ENCODE measurements at regions not wholly inside any gene's neighbourhood (a gene's known extent, or its start where the extent isn't known, plus 50 kb on each side); places are given as distances from the start of the nearest gene placed in this dataset.

DNA sequence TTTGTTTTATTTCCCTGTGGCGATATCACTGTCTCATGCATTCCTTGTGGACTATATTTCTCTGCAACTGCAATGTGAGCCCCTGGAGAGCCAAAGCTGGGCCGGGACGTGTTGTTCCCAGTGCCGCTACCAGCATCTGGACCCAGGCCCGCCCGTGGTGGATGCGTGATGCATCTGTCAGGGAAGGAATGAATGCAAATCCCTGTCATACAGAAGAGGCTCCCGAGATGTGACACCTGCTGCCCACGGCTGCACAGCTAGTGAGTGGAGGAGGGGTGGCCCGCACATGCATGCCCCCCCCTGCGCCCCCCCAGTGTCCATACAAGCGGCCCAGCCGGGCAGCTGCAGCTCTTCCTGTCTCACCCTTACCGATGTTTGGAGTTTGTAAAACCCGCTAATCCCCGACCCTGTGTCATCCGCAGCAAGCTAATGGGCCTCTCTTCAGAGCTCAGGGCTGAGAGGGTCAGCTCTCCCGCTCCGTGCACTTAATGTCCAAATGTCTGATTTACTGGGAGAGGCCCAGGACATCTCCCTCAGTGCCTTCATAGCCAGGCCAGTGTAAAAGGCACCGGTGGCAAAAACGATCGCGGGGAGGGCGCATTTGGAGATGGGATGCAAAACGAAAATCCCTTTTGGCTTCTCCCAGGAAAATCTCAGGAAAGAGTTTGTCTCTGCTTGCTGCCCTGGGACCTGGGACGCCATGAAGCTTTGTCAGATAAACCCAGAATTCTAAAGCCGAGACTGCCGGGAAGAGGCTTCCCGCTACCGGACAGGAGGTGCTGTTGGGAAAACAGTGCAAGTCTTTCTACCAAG, 91.8 kb downstream of the FOXL1 start:
- Mint-ChIP-seq H3K27me3 (ENCODE audit: low read depth) (no peaks in the 10 kb centered on the region), H3K27ac (no peak overlapping the region), H3K4me1 (ENCODE audit: low read depth) (peaks cover 17% of the 10 kb centered on the region), H3K4me3 (no peak overlapping the region), H3K9me3 (no peaks in the 10 kb centered on the region), H3K36me3 (ENCODE audit: low read depth) (no peaks in the 10 kb centered on the region)
- no peak for DNase-seq (ENCODE audit: low spot score)

DNA sequence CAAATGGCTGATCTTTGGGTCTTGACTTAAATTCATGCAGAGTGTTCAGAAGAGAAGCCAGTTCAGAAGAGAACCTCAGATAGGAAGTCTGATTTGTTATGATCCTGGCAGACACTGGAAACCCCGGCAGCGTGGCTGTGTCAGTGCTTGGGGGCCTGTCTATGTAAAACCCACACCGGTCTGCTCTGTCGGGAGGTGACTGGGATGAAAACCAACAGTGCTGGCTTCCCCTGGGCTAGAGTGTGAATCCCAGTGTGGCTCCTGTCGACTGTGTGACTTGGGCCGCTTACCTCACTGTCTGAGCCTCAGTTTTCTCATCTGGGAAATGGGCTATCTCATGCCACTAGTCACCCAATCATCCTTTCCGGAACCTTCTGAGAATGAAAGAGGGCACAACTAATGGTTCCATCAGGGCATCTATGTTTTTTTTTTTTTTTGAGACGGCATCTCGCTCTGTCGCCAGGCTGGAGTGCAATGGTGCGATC, 92.4 kb downstream of the FOXL1 start:
- Mint-ChIP-seq H3K4me1 (ENCODE audit: low read depth) (peaks cover 13% of the 10 kb centered on the region), H3K27me3 (ENCODE audit: low read depth) (no peaks in the 10 kb centered on the region)
- DNase-seq (ENCODE audit: low spot score) = no peak

DNA sequence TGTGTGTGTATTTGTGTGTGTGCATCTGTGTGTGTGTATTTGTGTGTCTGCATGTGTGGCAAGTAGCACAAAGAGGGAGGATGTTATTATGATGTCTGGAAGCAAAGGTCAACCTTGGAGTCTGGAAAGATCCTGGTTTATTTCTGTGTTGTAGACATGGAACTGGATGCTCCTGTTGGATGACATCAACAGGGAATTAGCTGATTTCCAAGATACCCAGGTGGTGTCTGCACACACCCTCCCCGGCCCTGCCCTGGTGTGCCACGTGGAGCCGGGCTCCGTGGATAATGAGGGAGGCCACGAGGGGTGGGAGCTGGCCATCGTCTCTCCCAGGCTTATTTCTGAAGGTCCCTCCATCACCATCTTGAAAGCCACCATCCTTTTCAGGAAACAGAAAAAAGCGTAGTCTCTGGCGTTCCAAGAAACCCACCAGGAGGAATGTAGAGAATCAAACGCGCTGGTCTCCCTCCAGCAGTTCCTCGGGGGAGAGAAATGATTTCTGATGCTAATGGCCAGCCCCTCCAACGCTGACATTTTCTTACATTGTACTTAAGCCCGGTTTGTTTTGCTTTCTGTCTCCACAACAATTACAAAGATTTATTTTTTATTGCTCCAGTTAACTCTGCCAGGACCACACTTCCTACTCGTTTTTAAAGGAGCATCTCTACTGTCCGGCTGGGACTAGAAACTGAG, 93.3 kb downstream of the FOXL1 start:
- H3K36me3 Mint-ChIP-seq (ENCODE audit: low read depth) = no peaks in the 10 kb centered on the region
- H3K27me3 Mint-ChIP-seq (ENCODE audit: low read depth) = no peaks in the 10 kb centered on the region
- H3K4me1 Mint-ChIP-seq (ENCODE audit: low read depth) = peaks cover 10% of the 10 kb centered on the region
- no peak for DNase-seq (ENCODE audit: low spot score)
- no peaks in the 10 kb centered on the region for H3K9me3 Mint-ChIP-seq
- no peak overlapping the region for H3K4me3 Mint-ChIP-seq
- no peak overlapping the region for H3K27ac Mint-ChIP-seq

More for the DNA sequence above, 92.4 kb downstream of the FOXL1 start:
- Mint-ChIP-seq H3K4me3 (no peak overlapping the region), H3K9me3 (no peaks in the 10 kb centered on the region), H3K27ac (no peak overlapping the region), H3K36me3 (ENCODE audit: low read depth) (no peaks in the 10 kb centered on the region)

DNA sequence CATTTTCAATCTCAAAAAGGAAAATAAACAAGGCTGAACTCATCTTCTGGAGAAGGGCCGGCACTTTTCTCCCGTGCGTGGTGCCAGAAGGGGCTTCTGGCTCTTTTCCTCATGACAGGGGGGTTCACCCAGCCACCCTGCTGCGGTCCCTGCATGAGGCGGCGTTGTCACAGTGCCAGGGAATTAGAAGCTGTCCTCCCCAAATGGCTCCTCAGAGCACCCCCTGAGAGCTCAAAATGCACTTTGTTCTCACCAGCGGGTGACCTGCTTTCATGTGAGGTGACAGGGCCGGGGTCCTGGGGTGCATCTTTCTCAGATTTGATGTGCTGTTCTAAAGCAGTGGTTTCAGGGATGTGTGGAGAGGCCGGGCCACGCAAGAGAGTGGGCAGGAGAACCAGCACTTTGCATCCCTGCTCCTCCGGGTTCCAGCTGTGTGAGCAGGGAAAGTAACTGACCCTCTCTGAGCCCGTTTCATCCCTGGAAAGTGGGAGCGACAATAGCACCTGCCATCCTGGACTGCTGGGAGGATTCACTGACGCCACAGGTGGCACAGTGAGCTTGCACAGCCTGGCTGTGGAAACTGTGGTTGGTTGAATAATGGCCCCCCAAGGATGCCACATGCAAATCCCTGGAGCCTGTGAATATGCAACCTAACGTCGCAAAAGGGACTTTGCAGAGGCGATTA, 94.0 kb downstream of the FOXL1 start:
- no peaks in the 10 kb centered on the region for H3K36me3 Mint-ChIP-seq (ENCODE audit: low read depth)
- no peaks in the 10 kb centered on the region for H3K9me3 Mint-ChIP-seq
- no peak overlapping the region for H3K27ac Mint-ChIP-seq
- H3K27me3 Mint-ChIP-seq (ENCODE audit: low read depth) = no peaks in the 10 kb centered on the region
- peaks cover 8% of the 10 kb centered on the region for H3K4me1 Mint-ChIP-seq (ENCODE audit: low read depth)
- no peak for DNase-seq (ENCODE audit: low spot score)
- H3K4me3 Mint-ChIP-seq = no peak overlapping the region

DNA sequence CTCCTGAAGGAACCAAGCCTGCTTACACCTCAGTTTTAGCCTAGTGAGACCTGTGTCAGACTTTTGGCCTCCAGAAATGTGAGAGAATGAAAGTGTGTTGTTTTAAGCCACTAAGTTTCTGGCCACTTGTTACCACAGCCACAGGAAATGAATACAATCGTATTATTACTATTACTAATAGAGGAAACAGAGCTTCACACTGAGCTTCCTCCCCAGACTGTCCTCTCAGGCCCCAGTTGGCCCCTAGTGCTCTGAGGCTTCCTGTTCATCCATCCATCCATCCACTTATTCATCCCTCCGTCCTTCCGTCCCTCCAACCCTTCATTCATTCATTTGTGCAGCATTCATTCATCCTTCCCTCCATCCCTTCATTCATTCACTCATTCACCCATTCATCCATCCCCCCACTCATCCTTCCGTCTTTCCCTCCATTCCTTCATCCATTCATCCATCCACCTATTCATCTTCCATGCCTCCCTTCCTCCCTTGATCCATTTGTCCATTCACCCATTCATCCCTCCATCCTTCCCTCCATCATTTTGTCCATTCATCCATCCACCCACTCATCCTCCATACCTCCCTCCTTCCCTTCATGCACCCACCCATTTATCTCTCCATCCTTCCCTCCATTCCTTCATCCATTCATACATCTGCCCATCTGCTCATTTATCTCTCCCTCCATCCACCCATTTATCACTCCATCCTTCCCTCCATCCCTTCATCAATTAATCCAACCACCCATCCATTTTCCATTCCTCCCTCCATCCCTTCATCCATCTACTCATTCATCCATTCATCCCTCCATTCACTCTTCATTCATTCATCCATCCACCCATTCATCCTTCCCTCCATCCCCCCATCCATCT, 95.0 kb downstream of the FOXL1 start:
- no peaks in the 10 kb centered on the region for H3K36me3 Mint-ChIP-seq (ENCODE audit: low read depth)
- no peak overlapping the region for H3K4me3 Mint-ChIP-seq
- no peak overlapping the region for H3K27ac Mint-ChIP-seq
- no peak for DNase-seq (ENCODE audit: low spot score)
- H3K27me3 Mint-ChIP-seq (ENCODE audit: low read depth) = no peaks in the 10 kb centered on the region
- H3K9me3 Mint-ChIP-seq = no peaks in the 10 kb centered on the region
- H3K4me1 Mint-ChIP-seq (ENCODE audit: low read depth) = peaks cover 5% of the 10 kb centered on the region

DNA sequence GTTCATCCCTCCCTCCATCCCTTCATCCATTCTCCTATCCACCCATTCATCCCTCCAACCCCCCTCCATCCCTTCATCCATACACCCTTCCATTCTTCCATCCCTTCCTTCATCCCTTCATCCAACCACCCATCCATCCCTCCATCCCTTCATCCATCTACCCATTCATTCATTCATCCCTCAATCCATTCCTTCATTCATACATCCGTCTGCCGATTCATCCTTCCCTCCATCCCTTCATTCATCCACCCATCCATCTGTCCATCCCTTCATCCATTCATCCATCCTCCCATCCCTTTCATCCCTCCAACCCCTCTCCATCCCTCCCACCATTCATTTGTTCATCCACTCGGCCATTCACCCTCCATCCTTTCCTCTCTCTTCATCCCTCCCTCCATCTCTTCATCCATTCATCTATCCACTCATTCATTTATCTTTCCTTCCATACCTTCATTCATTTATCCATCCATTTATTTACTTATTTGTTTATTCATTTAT, 95.7 kb downstream of the FOXL1 start:
- Mint-ChIP-seq H3K9me3 (no peaks in the 10 kb centered on the region), H3K27ac (no peak overlapping the region), H3K36me3 (ENCODE audit: low read depth) (no peaks in the 10 kb centered on the region), H3K27me3 (ENCODE audit: low read depth) (no peaks in the 10 kb centered on the region), H3K4me3 (no peak overlapping the region), H3K4me1 (ENCODE audit: low read depth) (peaks cover under 1% of the 10 kb centered on the region)
- DNase-seq (ENCODE audit: low spot score) = no peak

DNA sequence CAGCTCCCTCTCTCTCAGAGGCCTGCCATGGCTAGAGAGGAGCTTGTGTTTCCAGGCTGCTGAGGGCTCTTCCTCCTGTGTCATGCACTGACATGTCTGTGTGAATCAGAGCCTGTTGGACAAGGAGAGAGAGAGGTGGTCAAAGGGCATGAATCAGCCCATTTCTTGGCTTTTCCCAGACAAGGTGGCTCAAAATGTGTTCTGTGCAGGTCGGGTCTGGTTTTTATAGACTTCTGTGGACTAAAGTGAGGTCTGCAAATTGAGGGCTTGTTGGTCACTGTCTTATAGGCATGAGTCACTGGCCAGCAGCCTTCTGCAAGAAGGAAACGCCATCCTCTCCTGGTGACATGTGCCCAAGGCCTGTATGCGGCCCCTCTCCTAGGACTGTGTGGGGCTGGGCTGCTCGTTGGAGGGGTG, 97.9 kb downstream of the FOXL1 start:
- DNase-seq (ENCODE audit: low spot score) = no peak
- H3K36me3 Mint-ChIP-seq (ENCODE audit: low read depth) = no peaks in the 10 kb centered on the region
- no peaks in the 10 kb centered on the region for H3K9me3 Mint-ChIP-seq
- no peak overlapping the region for H3K27ac Mint-ChIP-seq
- no peaks in the 10 kb centered on the region for H3K4me1 Mint-ChIP-seq (ENCODE audit: low read depth)
- no peaks in the 10 kb centered on the region for H3K27me3 Mint-ChIP-seq (ENCODE audit: low read depth)
- H3K4me3 Mint-ChIP-seq = no peak overlapping the region

DNA sequence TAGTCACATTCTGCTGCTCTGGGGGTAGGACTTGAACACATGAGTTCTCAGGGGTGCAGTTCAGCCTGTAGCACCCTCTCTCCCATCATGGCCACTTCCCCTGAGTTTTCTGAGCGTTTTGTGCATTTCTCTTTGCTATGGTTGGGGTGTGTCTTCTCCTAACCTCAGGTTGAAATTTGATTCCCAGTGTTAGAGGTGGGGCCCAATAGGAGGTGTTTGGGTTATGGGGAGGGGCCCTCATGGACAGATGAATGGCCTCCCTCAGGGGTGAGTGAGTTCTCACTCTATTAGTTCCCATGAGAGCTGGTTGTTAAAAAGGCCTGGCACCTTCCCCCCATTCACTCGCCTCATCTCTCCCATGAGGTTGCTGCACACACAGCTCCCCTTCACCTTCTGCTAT, 101.1 kb downstream of the FOXL1 start:
- no peak for DNase-seq (ENCODE audit: low spot score)
- H3K27ac Mint-ChIP-seq = no peak overlapping the region
- no peaks in the 10 kb centered on the region for H3K9me3 Mint-ChIP-seq
- H3K4me3 Mint-ChIP-seq = no peak overlapping the region
- no peaks in the 10 kb centered on the region for H3K36me3 Mint-ChIP-seq (ENCODE audit: low read depth)
- peaks cover 4% of the 10 kb centered on the region for H3K4me1 Mint-ChIP-seq (ENCODE audit: low read depth)
- H3K27me3 Mint-ChIP-seq (ENCODE audit: low read depth) = peaks cover 2% of the 10 kb centered on the region

DNA sequence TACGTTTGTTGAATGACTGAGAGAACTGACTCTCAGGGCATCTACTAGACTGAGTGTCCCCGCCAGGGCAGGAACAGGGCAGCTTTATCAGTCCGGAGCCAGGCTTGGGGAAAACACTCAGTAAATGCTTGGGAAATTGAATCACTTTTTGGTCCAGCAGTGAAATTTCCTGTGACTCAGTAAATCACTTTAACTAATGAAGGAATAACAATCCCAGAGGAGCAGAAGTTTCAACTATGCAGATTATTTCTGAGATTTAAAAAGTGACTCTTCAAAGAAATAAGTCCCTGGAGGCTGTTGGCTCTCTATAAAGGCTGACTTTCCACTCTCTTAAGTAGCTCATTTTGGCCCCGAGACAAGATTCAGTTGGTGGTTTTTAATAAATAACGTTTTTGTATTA, 101.8 kb downstream of the FOXL1 start:
- DNase-seq (ENCODE audit: low spot score) = no peak
- Mint-ChIP-seq H3K27me3 (ENCODE audit: low read depth) (peaks cover 2% of the 10 kb centered on the region), H3K27ac (no peak overlapping the region), H3K9me3 (no peaks in the 10 kb centered on the region), H3K4me3 (no peak overlapping the region), H3K4me1 (ENCODE audit: low read depth) (peaks cover 4% of the 10 kb centered on the region), H3K36me3 (ENCODE audit: low read depth) (no peaks in the 10 kb centered on the region)

DNA sequence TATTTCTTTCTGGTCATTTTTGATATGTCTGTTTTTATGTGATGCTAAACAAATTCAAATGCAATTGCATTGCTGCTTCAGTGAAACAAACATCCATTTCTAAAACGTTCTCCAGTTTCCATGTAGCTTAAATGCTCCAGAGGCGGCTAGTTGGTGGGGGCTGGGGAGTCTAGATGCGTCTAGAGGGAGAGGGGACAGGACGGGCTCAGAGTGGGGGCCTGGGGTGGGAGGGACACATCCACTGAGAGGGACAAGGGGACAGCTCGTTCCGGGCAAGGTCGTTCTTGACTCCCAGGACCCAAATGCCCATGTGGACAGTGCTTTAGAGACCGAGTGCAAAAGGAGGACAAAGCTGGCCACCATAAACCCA, 102.3 kb downstream of the FOXL1 start:
- Mint-ChIP-seq H3K9me3 (no peaks in the 10 kb centered on the region), H3K4me3 (no peak overlapping the region), H3K4me1 (ENCODE audit: low read depth) (peaks cover 4% of the 10 kb centered on the region), H3K27ac (no peak overlapping the region), H3K27me3 (ENCODE audit: low read depth) (peaks cover 4% of the 10 kb centered on the region), H3K36me3 (ENCODE audit: low read depth) (no peaks in the 10 kb centered on the region)
- DNase-seq (ENCODE audit: low spot score) = no peak

DNA sequence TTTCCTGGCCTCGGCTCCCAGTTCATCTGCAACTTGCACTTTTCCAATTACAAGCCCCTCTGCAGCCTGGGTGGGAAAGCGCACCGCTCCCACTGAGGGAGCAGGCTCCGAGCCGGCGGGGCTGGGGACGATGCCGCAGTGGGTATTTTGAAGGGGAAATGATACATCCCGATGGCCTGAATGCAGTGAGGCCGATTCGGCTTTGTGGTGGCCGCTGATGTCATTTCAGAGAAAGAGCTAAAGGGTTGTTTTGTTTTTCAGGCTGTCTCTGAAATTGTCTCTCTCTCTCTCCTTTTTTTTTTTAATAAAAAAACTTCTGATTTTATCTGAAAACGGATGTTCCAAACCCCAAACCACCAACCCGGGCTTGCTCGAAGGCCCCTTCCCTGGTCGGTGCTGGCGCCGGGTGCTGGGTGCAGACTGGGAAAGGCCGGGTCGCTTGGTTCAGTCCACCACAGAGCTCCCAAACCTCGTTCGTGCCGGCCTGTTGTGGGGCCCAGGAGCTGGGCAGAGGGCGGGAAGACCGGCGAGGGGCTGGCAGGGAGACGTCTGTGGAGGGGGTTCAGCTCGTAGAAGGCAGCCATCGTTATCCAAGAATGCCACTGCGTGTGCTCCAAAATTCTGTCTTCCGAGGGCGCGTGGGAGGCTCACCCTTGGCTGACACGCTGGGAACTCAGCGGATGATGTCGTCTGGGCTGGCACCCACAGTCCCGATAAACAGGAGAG, 102.8 kb downstream of the FOXL1 start:
- H3K27ac Mint-ChIP-seq = no peak overlapping the region
- no peak for DNase-seq (ENCODE audit: low spot score)
- peaks cover 4% of the 10 kb centered on the region for H3K4me1 Mint-ChIP-seq (ENCODE audit: low read depth)
- H3K4me3 Mint-ChIP-seq = no peak overlapping the region
- peaks cover 4% of the 10 kb centered on the region for H3K27me3 Mint-ChIP-seq (ENCODE audit: low read depth)
- no peaks in the 10 kb centered on the region for H3K9me3 Mint-ChIP-seq
- H3K36me3 Mint-ChIP-seq (ENCODE audit: low read depth) = no peaks in the 10 kb centered on the region

DNA sequence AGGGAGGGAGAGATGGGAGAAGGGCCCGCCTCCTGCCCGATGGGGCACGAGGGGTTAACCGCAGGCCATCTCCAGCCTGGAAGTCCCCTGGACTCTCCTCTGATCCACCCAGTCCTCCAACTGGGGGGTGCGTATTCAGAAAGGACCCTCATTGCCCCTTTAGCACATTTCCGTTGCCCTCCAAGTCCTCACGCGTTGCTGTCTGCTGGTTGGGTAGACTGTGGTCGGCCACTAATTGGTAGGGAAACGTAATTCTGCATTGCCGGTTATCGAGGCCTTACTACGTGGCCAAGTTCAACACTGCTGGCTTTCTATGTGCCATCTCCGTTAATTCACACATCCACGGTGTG, 103.4 kb downstream of the FOXL1 start:
- Mint-ChIP-seq H3K4me1 (ENCODE audit: low read depth) (peaks cover 4% of the 10 kb centered on the region), H3K4me3 (no peak overlapping the region), H3K9me3 (no peaks in the 10 kb centered on the region), H3K27ac (no peak overlapping the region), H3K36me3 (ENCODE audit: low read depth) (no peaks in the 10 kb centered on the region), H3K27me3 (ENCODE audit: low read depth) (peaks cover 4% of the 10 kb centered on the region)
- no peak for DNase-seq (ENCODE audit: low spot score)

Measured in T-helper 2 cell treated with Interferon-gamma antibody and Interleukin-4, amounts not matched to agents 5 μg/mL and 100 μg/mL, for 36 hours (primary cell).